Transverse colon (tissue), 3 donors: ENCODE measurements at regions not wholly inside any gene's neighbourhood (a gene's known extent, or its start where the extent isn't known, plus 50 kb on each side); places are given as distances from the start of the nearest gene placed in this dataset.

Experiments
- CTCF ChIP-seq, 5 experiments: fragments of 200-600 bp in 3 of 5; fragments of 450-650 bp in 2 of 5; sonication (generic) in 3 of 5; IDR thresholded peaks; 1 replicate in 2 of 5; 2 replicates in 3 of 5; pipeline ENCODE4 v1.5.1; 2016 to 2017; ENCODE audit warnings: antibody characterized with exemption in 5 of 5, inconsistent platforms in 3 of 5, mild to moderate bottlenecking in 2 of 5, moderate library complexity in 1 of 5
- EP300 ChIP-seq: sonication (generic); formaldehyde crosslinking; IDR thresholded peaks from one replicate; pipeline ENCODE4 v1.6.1; 2017; ENCODE audit warnings: antibody characterized with exemption, low read depth
- POLR2A ChIP-seq: fragments of 450-650 bp; IDR thresholded peaks from one replicate; pipeline ENCODE4 v1.6.1; 2016; ENCODE audit warnings: antibody characterized with exemption, mild to moderate bottlenecking, moderate library complexity

- TF ChIP-seq CTCF (IDR thresholded peaks at IDR 0.05): no peak
- TF ChIP-seq POLR2A: no peak
- TF ChIP-seq EP300: no peak
Observed at GRCh38 chr10:57890691-57891090, 377.0 kb downstream of the IPMK start.
